OCI-LY1 (cell line): ENCODE measurements at regions not wholly inside any gene's neighbourhood (a gene's known extent, or its start where the extent isn't known, plus 50 kb on each side); places are given as distances from the start of the nearest gene placed in this dataset.

ENCODE experiments used
- H2AFZ ChIP-seq: fragments of 200-600 bp; sonication (generic), shearing (Covaris generic); 2 replicates; pipeline ENCODE4 v1.6.0; 2014; ENCODE audit warnings: antibody characterized with exemption, mild to moderate bottlenecking, low read length
- H3F3A ChIP-seq: fragments of 200-600 bp; sonication (generic), shearing (Covaris generic); 2 replicates; pipeline ENCODE4 v1.6.0; 2014; ENCODE audit warnings: mild to moderate bottlenecking, antibody characterized with exemption, low read length, moderate library complexity; ENCODE audit not compliant: insufficient read depth
- H3K27ac ChIP-seq: fragments of 200-600 bp; sonication (generic); 2 replicates; pipeline ENCODE4 v1.5.1; 2014; ENCODE audit warnings: low read length, mixed run types, mild to moderate bottlenecking, low read depth; ENCODE audit not compliant: poor library complexity, severe bottlenecking
- H3K27me3 ChIP-seq: fragments of 200-600 bp; sonication (generic); 2 replicates; pipeline ENCODE4 v1.6.0; 2014; ENCODE audit warnings: antibody characterized with exemption, mild to moderate bottlenecking, low read length, moderate library complexity; ENCODE audit not compliant: insufficient read depth
- H3K36me3 ChIP-seq: fragments of 200-600 bp; sonication (generic); 2 replicates; pipeline ENCODE4 v1.6.1; 2014; ENCODE audit warnings: mild to moderate bottlenecking, antibody characterized with exemption, low read length, moderate library complexity, mixed read lengths; ENCODE audit not compliant: insufficient read depth
- H3K4me1 ChIP-seq: fragments of 200-600 bp; sonication (generic); 2 replicates; pipeline ENCODE4 v1.5.1; 2014; ENCODE audit warnings: mild to moderate bottlenecking, low read length, moderate library complexity; ENCODE audit not compliant: insufficient read depth, severe bottlenecking
- H3K4me2 ChIP-seq: fragments of 200-600 bp; sonication (generic), shearing (Covaris generic); 2 replicates; pipeline ENCODE4 v1.6.1; 2014; ENCODE audit warnings: low read length
- H3K4me3 ChIP-seq: fragments of 200-600 bp; sonication (generic); 2 replicates; pipeline ENCODE4 v1.5.1; 2014; ENCODE audit warnings: low read length, low read depth, mild to moderate bottlenecking, mixed read lengths; ENCODE audit not compliant: poor library complexity, severe bottlenecking
- H3K79me2 ChIP-seq: fragments of 200-600 bp; shearing (Covaris generic); 2 replicates; pipeline ENCODE4 v1.6.1; 2016; ENCODE audit warnings: mixed run types, low read length, mixed read lengths; ENCODE audit not compliant: insufficient read depth
- H3K9ac ChIP-seq: fragments of 200-600 bp; sonication (generic), shearing (Covaris generic); 2 replicates; pipeline ENCODE4 v1.6.1; 2014; ENCODE audit warnings: mild to moderate bottlenecking, low read length, mixed read lengths
- H3K9me2 ChIP-seq: fragments of 200-600 bp; sonication (generic), shearing (Covaris generic); 2 replicates; pipeline ENCODE4 v1.6.1; 2014; ENCODE audit warnings: low read depth, mild to moderate bottlenecking, low read length, mixed read lengths
- H3K9me3 ChIP-seq: fragments of 200-600 bp; shearing (Covaris generic); 2 replicates; pipeline ENCODE4 v1.6.1; 2014; ENCODE audit warnings: low read length, mixed read lengths
- H4K20me1 ChIP-seq: fragments of 200-600 bp; sonication (generic), shearing (Covaris generic); 2 replicates; pipeline ENCODE4 v1.6.0; 2016; ENCODE audit warnings: mild to moderate bottlenecking, low read length; ENCODE audit not compliant: insufficient read depth
- EZH2 ChIP-seq: fragments of 200-600 bp; sonication (generic), shearing (Covaris generic); IDR thresholded peaks from 2 replicates; pipeline ENCODE4 v1.8.0; 2017; ENCODE audit warnings: borderline replicate concordance, mixed run types, mild to moderate bottlenecking, antibody characterized with exemption, low read length, moderate library complexity, mixed read lengths
- TF ChIP-seq, protein P1 (sequence below): fragments of 200-600 bp; sonication (generic), shearing (Covaris generic); IDR thresholded peaks from 2 replicates; pipeline ENCODE4 v1.5.1; 2017; ENCODE audit warnings: mild to moderate bottlenecking, antibody characterized with exemption, low read length, moderate library complexity, mixed read lengths

DNA sequence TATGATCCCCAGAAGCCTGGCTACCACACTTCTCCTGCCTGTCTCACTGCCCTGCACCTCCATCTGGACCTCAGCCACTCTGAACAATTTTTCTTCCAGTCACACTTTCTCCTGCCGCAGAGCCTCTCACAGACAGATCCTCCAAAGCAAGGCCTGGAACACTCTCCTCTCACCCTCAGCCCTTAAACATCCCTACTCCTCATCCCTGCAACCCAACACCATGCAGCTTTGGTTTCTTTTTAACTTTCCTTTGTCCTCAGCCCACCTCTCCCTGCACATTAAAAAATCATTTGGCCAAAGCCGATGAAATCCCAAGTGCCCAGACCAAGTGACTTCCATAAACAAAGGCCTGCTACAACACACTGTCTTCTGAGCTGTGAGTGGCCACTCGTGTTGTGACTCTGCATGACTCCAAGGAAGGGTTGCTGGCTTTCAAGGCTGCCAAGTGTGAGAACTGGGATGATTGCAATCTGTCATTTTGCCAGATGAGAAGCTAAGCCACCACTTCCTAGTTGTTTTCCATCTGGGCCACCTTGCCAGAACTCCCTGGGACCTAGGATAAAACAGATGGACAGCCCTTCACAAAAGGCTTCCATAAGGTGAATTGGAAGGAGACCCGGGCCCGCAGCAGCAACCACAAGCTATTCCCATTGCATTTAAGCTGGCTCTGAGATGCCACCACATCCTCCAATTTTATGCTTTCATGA, 144.4 kb upstream of the SSTR4 start:
- no peak for TF ChIP-seq EZH2
- TF ChIP-seq, protein P1, sequence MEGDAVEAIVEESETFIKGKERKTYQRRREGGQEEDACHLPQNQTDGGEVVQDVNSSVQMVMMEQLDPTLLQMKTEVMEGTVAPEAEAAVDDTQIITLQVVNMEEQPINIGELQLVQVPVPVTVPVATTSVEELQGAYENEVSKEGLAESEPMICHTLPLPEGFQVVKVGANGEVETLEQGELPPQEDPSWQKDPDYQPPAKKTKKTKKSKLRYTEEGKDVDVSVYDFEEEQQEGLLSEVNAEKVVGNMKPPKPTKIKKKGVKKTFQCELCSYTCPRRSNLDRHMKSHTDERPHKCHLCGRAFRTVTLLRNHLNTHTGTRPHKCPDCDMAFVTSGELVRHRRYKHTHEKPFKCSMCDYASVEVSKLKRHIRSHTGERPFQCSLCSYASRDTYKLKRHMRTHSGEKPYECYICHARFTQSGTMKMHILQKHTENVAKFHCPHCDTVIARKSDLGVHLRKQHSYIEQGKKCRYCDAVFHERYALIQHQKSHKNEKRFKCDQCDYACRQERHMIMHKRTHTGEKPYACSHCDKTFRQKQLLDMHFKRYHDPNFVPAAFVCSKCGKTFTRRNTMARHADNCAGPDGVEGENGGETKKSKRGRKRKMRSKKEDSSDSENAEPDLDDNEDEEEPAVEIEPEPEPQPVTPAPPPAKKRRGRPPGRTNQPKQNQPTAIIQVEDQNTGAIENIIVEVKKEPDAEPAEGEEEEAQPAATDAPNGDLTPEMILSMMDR: no peak
- Histone ChIP-seq H3K36me3 (no peaks in the 10 kb centered on the region), H3K9ac (no peak overlapping the region), H3K9me3 (no peaks in the 10 kb centered on the region), H4K20me1 (no peaks in the 10 kb centered on the region), H3F3A (no peaks in the 10 kb centered on the region), H3K27me3 (no peaks in the 10 kb centered on the region), H3K27ac (no peak overlapping the region), H2AFZ (no peak overlapping the region), H3K4me1 (no peaks in the 10 kb centered on the region), H3K4me2 (no peak overlapping the region), H3K9me2 (no peaks in the 10 kb centered on the region), H3K4me3 (no peak overlapping the region), H3K79me2 (no peaks in the 10 kb centered on the region)

DNA sequence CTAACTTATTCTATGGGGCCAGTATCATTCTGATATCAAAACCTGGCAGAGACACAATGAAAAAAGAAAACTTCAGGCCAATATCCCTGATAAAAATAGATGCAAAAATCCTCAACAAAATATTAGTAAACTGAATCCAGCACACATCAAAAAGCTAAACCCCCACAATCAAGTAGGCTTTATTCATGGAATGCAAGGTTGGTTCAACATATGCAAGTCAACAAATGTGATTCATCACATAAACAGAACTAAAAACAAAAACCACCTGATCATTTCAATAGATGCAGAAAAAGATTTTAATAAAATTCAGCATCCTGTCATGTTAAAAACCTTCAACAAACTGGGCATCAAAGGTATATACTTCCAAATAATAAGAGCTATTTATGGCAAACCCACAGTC, 133.9 kb upstream of the SSTR4 start:
- H3K4me2 ChIP-seq: no peak overlapping the region
- no peaks in the 10 kb centered on the region for H3K79me2 ChIP-seq
- no peak overlapping the region for H3K27ac ChIP-seq
- no peaks in the 10 kb centered on the region; the same call in 1 of the 2 replicates for H3K9me3 ChIP-seq
- no peaks in the 10 kb centered on the region for H3K4me1 ChIP-seq
- H3K9ac ChIP-seq: no peak overlapping the region
- no peaks in the 10 kb centered on the region for H4K20me1 ChIP-seq
- H3K27me3 ChIP-seq: no peaks in the 10 kb centered on the region
- no peak overlapping the region for H2AFZ ChIP-seq
- no peak for TF ChIP-seq EZH2
- no peak overlapping the region for H3K4me3 ChIP-seq
- H3K9me2 ChIP-seq: no peaks in the 10 kb centered on the region
- no peaks in the 10 kb centered on the region for H3K36me3 ChIP-seq
- H3F3A ChIP-seq: no peaks in the 10 kb centered on the region

DNA sequence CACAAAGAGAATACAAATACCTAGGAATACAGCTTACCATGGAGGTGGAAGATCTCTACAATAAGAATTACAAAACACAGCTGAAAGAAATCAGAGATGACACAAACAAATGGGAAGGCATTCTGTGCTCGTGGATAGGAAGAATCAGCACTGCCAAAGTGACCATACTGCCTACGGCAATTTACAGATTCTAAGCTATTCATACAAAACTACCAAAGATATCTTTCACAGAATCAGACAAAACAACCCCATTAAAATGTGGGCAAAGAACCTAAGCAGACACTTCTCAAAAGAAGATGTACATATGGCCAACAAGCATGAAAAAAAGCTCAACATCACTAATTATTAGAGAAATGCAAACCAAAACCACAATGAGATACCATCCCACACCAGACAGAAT, 133.2 kb upstream of the SSTR4 start:
- no peak overlapping the region for H3K4me3 ChIP-seq
- no peaks in the 10 kb centered on the region for H3K9me2 ChIP-seq
- H3F3A ChIP-seq: no peaks in the 10 kb centered on the region
- TF ChIP-seq EZH2: no peak
- TF ChIP-seq, protein P1: no peak
- no peaks in the 10 kb centered on the region for H3K79me2 ChIP-seq
- H3K9ac ChIP-seq: no peak overlapping the region
- H3K4me2 ChIP-seq: no peak overlapping the region
- H3K27ac ChIP-seq: no peak overlapping the region
- no peaks in the 10 kb centered on the region for H3K4me1 ChIP-seq
- no peaks in the 10 kb centered on the region; the same call in 1 of the 2 replicates for H3K9me3 ChIP-seq
- H4K20me1 ChIP-seq: no peaks in the 10 kb centered on the region
- no peaks in the 10 kb centered on the region for H3K36me3 ChIP-seq
- no peaks in the 10 kb centered on the region for H3K27me3 ChIP-seq
- H2AFZ ChIP-seq: no peak overlapping the region

DNA sequence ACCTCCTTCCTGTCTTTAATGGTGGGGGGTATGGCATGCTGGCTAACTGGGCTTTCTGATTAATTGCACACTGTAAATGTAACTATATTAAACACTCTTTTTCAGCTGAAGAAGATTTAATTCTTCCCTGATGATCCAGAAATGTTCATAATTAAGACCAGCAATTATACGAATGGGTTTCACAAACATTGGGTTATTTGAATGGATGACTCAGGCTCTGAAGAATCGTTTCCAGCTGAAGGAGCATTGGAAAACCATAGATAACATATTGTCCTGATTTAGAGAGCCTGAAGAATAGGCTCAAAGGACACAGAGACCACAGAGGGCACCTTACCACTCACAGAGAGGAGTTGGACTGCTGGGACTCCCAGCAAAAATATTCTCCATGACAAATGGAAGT, 130.7 kb upstream of the SSTR4 start:
- TF ChIP-seq, protein P1: no peak
- no peak for TF ChIP-seq EZH2
- Histone ChIP-seq H3K4me2 (no peak overlapping the region), H3K36me3 (no peaks in the 10 kb centered on the region), H3F3A (no peaks in the 10 kb centered on the region), H4K20me1 (no peaks in the 10 kb centered on the region), H3K79me2 (no peaks in the 10 kb centered on the region), H3K9me3 (no peaks in the 10 kb centered on the region; the same call in 1 of the 2 replicates), H3K4me1 (no peaks in the 10 kb centered on the region), H3K27ac (no peak overlapping the region), H3K9ac (no peak overlapping the region), H3K9me2 (no peaks in the 10 kb centered on the region), H2AFZ (no peak overlapping the region), H3K4me3 (no peak overlapping the region), H3K27me3 (no peaks in the 10 kb centered on the region)
